Rectal smooth muscle tissue (tissue), 1 donor: ENCODE measurements at regions not wholly inside any gene's neighbourhood (a gene's known extent, or its start where the extent isn't known, plus 50 kb on each side); places are given as distances from the start of the nearest gene placed in this dataset.

Source experiments
- H3K27ac ChIP-seq: one replicate; pipeline ENCODE4 v1.7.0; 2013; ENCODE audit warnings: low read depth, low read length, inconsistent platforms
- H3K27me3 ChIP-seq: one replicate; pipeline ENCODE4 v1.7.0; 2013; ENCODE audit warnings: low read length; ENCODE audit not compliant: control insufficient read depth, insufficient read depth
- H3K36me3 ChIP-seq: one replicate; pipeline ENCODE4 v1.7.0; 2013; ENCODE audit warnings: low read length; ENCODE audit not compliant: control insufficient read depth, insufficient read depth
- H3K4me1 ChIP-seq: one replicate; pipeline ENCODE4 v1.7.0; 2013; ENCODE audit warnings: low read length; ENCODE audit not compliant: control insufficient read depth, insufficient read depth
- H3K4me3 ChIP-seq: one replicate; pipeline ENCODE4 v1.7.0; 2013; ENCODE audit warnings: low read length
- H3K9ac ChIP-seq: one replicate; pipeline ENCODE4 v1.7.0; 2013; ENCODE audit warnings: low read length

GRCh38 chr5:30341466-30341865, 852.0 kb upstream of the CDH6 start:
- no peaks in the 10 kb centered on the region for H3K36me3 ChIP-seq
- no peak overlapping the region for H3K27ac ChIP-seq
- H3K4me1 ChIP-seq = no peaks in the 10 kb centered on the region
- H3K4me3 ChIP-seq = no peak overlapping the region
- no peak overlapping the region for H3K9ac ChIP-seq
- H3K27me3 ChIP-seq = no peaks in the 10 kb centered on the region

DNA sequence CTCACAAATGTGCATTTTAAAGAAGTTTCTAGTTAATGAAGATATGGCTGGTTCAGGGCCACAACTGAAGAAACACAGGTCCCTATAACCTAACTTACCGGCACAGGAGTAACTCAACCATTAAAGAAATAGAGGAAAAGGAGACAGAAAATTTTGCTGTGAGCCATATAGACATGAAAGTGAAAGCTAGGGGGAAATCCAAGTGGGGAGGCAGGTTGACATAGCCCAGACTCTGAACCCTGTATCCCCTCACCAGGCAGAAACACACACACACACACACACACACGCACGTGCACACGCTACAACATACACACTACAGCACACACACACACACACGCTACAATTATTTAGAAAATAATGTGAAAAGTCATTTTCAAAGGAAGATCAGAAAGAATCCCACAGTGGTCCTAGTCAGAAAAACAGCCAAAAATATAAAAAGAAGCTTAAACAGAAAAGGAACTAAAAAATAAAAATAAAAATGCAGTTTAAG, 856.4 kb upstream of the CDH6 start:
- Histone ChIP-seq H3K4me3 (no peak overlapping the region), H3K4me1 (no peaks in the 10 kb centered on the region), H3K27me3 (no peaks in the 10 kb centered on the region), H3K27ac (no peak overlapping the region), H3K36me3 (no peaks in the 10 kb centered on the region), H3K9ac (no peak overlapping the region)

GRCh38 chr5:30331534-30331933, 862.0 kb upstream of the CDH6 start:
- H3K27ac ChIP-seq = no peak overlapping the region

DNA sequence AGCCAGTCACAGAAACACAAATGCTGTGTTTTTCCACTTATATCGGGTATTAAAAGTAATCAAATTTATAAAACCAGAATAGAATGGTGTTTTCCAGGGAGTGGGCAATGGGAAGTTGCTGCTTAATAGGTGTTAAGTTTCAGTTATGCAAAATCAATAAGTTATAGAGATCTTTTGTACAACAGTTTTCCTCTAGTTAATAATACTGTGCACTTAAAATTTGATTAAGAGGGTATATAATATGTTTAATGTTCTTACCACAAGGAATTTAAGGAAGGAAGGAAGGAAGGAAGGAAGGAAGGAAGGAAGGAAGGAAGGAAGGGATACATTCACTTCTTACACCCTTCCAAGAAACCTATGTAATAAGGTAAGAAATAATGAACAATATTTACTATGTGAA, 867.7 kb upstream of the CDH6 start:
- no peak overlapping the region for H3K4me3 ChIP-seq
- no peaks in the 10 kb centered on the region for H3K4me1 ChIP-seq
- no peaks in the 10 kb centered on the region for H3K36me3 ChIP-seq
- H3K9ac ChIP-seq = no peak overlapping the region
- no peak overlapping the region for H3K27ac ChIP-seq
- H3K27me3 ChIP-seq = no peaks in the 10 kb centered on the region

More at GRCh38 chr5:30331534-30331933, 862.0 kb upstream of the CDH6 start:
- H3K36me3 ChIP-seq = no peaks in the 10 kb centered on the region
- no peaks in the 10 kb centered on the region for H3K27me3 ChIP-seq
- no peak overlapping the region for H3K9ac ChIP-seq
- H3K4me1 ChIP-seq = no peaks in the 10 kb centered on the region
- H3K4me3 ChIP-seq = no peak overlapping the region

- H3K27me3 ChIP-seq = no peaks in the 10 kb centered on the region
- no peak overlapping the region for H3K9ac ChIP-seq
- no peak overlapping the region for H3K27ac ChIP-seq
- H3K4me3 ChIP-seq = no peak overlapping the region
- H3K36me3 ChIP-seq = no peaks in the 10 kb centered on the region
- H3K4me1 ChIP-seq = no peaks in the 10 kb centered on the region
These were observed 869.4 kb upstream of the CDH6 start for GRCh38 chr5:30324083-30324482.

DNA sequence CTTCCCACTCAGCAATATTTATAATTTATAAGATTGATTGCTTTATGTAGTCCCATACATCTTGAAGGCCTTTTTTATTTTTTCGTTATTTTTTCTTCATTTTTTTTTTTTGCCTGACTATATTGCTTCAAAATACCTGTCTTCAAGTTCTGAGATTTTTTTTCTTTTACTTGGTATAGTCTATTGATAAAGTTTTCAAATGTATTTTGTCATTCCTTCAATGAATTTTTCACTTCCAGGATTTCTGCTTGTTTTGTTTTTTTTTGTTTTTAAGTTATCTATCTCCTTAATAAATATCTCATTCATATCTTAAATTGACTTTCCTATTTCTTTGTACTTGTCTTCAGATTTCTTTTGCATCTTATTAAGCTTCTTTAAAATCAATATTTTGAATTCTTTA, 905.6 kb upstream of the CDH6 start:
- Histone ChIP-seq H3K4me3 (no peak overlapping the region), H3K9ac (no peak overlapping the region), H3K27ac (no peak overlapping the region), H3K27me3 (no peaks in the 10 kb centered on the region), H3K36me3 (no peaks in the 10 kb centered on the region), H3K4me1 (no peaks in the 10 kb centered on the region)

GRCh38 chr5:30279237-30279636, 914.2 kb upstream of the CDH6 start:
- H3K9ac ChIP-seq = no peak overlapping the region
- H3K4me1 ChIP-seq = no peaks in the 10 kb centered on the region
- no peaks in the 10 kb centered on the region for H3K27me3 ChIP-seq
- no peak overlapping the region for H3K4me3 ChIP-seq
- no peak overlapping the region for H3K27ac ChIP-seq
- H3K36me3 ChIP-seq = no peaks in the 10 kb centered on the region

GRCh38 chr5:30267026-30267425, 926.5 kb upstream of the CDH6 start:
- no peaks in the 10 kb centered on the region for H3K36me3 ChIP-seq
- H3K27ac ChIP-seq = no peak overlapping the region
- no peaks in the 10 kb centered on the region for H3K27me3 ChIP-seq
- no peak overlapping the region for H3K4me3 ChIP-seq
- H3K9ac ChIP-seq = no peak overlapping the region
- H3K4me1 ChIP-seq = no peaks in the 10 kb centered on the region

DNA sequence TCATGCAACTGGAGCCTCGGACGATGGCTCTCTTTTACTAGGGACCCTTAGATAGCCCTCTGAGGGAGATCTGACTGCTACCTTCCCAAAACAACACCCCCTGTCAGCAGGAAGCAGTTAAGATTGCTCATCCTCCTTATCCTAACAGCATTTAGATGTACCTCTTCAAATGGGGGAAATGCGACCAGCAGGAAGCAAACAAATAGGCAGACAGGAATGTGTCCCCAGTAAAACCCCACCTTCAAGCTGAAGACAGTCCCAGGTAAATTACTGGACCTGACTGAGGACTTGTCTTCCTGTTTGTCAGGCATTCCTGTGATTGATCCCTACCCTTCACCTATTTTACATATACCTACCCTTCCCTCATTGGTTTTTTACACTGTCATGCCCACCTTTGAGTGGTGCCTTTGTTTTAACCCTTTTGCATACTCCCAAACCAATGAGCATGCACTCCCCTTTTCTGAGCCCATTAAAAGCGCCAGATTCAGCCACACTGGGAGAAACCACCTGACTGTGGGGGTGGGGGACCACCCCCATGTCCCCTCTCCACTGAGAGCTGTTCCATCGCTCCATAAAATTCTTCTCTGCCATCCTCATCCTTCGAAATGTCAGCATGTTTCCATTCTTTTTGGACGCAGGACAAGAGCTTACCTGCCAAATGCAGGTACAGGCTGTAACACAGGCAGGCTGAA, 954.0 kb upstream of the CDH6 start:
- no peak overlapping the region for H3K9ac ChIP-seq
- H3K4me3 ChIP-seq = no peak overlapping the region
- H3K36me3 ChIP-seq = no peaks in the 10 kb centered on the region
- H3K27me3 ChIP-seq = no peaks in the 10 kb centered on the region
- H3K4me1 ChIP-seq = no peaks in the 10 kb centered on the region
- no peak overlapping the region for H3K27ac ChIP-seq

DNA sequence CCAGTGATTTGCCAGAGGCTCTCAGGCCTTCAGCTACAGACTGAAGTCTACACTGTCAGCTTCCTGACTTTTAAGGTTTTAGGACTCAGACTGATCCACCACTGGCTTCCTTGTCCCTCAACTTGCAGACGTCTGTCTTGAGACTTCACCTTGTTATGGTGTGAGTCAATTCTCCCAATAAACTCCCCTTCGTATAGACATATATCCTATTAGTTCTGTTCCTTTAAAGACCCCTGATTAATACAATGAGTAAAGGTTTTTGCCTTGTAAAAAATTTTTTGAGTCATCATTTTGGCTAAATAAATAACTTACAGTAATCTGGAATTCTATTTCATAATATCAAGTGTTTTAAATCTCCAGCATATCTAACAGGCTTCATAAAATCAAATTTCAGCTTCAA, 956.3 kb upstream of the CDH6 start:
- Histone ChIP-seq H3K9ac (no peak overlapping the region), H3K4me1 (no peaks in the 10 kb centered on the region), H3K36me3 (no peaks in the 10 kb centered on the region), H3K27ac (no peak overlapping the region), H3K4me3 (no peak overlapping the region), H3K27me3 (no peaks in the 10 kb centered on the region)

DNA sequence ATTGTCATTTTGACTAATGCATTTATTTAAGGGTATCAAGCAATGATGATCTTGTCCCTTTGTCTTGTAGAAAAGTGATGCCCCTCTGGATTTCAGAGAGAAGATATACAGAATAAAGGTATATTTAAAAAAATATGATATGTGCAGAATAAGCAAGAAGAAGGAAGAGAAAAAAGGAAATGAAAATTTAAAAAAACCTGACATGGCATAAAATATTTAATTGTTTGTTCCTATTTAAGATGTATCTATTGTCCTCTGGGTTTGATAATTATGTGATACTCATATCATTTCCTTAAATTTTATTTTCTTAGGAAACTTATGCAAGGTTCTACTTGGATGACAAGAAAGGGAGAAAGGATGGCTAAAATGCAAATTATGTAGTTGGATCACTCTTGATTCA, 983.7 kb upstream of the CDH6 start:
- Histone ChIP-seq H3K4me1 (no peaks in the 10 kb centered on the region), H3K27me3 (no peaks in the 10 kb centered on the region), H3K36me3 (no peaks in the 10 kb centered on the region), H3K27ac (no peak overlapping the region), H3K9ac (no peak overlapping the region), H3K4me3 (no peak overlapping the region)

DNA sequence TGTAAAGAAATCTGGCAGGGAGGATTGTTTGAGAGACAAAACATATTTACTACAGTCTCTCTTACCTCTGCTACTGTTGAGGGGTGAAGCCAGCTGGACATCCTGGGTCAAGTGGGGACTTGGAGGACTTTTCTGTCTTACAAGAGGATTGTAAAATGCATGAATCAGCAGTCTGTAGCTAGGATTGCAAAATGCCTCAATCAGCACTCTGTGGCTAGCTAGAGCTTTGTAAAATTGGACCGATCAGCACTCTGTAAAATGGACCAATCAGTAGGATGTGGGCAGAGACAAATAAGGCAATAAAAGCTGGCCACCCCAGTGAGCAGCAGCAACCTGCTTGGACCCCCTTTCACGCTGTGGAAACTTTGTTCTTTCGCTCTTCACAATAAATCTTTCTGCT, 995.8 kb upstream of the CDH6 start:
- H3K36me3 ChIP-seq = no peaks in the 10 kb centered on the region
- no peak overlapping the region for H3K9ac ChIP-seq
- no peaks in the 10 kb centered on the region for H3K4me1 ChIP-seq
- H3K4me3 ChIP-seq = no peak overlapping the region
- H3K27me3 ChIP-seq = no peaks in the 10 kb centered on the region
- no peak overlapping the region for H3K27ac ChIP-seq

DNA sequence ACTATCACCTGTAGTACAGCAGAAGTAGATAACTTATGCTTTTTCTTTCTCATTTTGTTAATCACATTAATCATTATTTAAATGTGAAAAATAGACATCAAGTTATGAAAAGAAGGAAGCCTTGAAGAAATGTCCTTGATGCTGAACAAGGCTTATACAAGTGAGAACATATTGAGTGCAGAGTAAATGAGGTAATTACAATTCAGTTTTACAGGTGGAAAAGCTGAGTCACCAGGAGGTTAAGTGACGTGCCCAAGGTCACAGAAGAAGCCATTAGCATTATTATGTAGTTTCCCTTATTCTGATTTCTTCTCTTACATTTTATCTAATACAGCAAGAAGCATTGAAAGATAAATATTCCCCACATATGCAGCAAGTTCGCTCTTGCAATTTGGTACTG, 998.5 kb upstream of the CDH6 start:
- H3K36me3 ChIP-seq = no peaks in the 10 kb centered on the region
- H3K27me3 ChIP-seq = no peaks in the 10 kb centered on the region
- H3K4me1 ChIP-seq = no peaks in the 10 kb centered on the region
- H3K4me3 ChIP-seq = no peak overlapping the region
- no peak overlapping the region for H3K9ac ChIP-seq
- no peak overlapping the region for H3K27ac ChIP-seq
